CD8-positive, alpha-beta memory T cell (primary cell): ENCODE measurements at regions not wholly inside any gene's neighbourhood (a gene's known extent, or its start where the extent isn't known, plus 50 kb on each side); places are given as distances from the start of the nearest gene placed in this dataset.

ENCODE experiments used
- CTCF ChIA-PET: fragments of 350-600 bp; sonication (Branson Sonifier 250); formaldehyde crosslinking; loops from one replicate; lab custom pipeline; 2021; ENCODE audit warnings: antibody characterized with exemption; lab: Charles Lee
- POLR2A ChIA-PET: fragments of 350-600 bp; sonication (Branson Sonifier 250); formaldehyde crosslinking; loops from one replicate; lab custom pipeline; 2021; ENCODE audit warnings: antibody characterized with exemption; lab: Charles Lee
- DNase-seq, 5 donors: peaks; one replicate each; pipeline versions ENCODE4 v3.0.0 to v3.0.0-alpha.2; 2020 to 2022; ENCODE audit warnings: mixed read lengths in 1 of 5
- H3K27ac ChIP-seq: one replicate; pipeline ENCODE4 v1.7.0; 2013; ENCODE audit warnings: low read depth, mild to moderate bottlenecking, low read length, moderate library complexity
- H3K27me3 ChIP-seq: 2 replicates; pipeline ENCODE4 v1.7.0; 2013; ENCODE audit warnings: low read length, mild to moderate bottlenecking; ENCODE audit not compliant: insufficient read depth, poor library complexity, severe bottlenecking
- H3K36me3 ChIP-seq: 2 replicates; pipeline ENCODE4 v1.7.0; 2013; ENCODE audit warnings: mild to moderate bottlenecking, low read length, moderate library complexity; ENCODE audit not compliant: insufficient read depth
- H3K4me1 ChIP-seq: 2 replicates; pipeline ENCODE4 v1.7.0; 2013; ENCODE audit warnings: mild to moderate bottlenecking, low read length, moderate library complexity; ENCODE audit not compliant: insufficient read depth
- H3K4me3 ChIP-seq: 2 replicates; pipeline ENCODE4 v1.7.0; 2013; ENCODE audit warnings: mild to moderate bottlenecking, low read length
- H3K9me3 ChIP-seq: 2 replicates; pipeline ENCODE4 v1.7.0; 2013; ENCODE audit warnings: mild to moderate bottlenecking, low read length
- H3K27ac Mint-ChIP-seq, 8 donors: one replicate each; pipeline ENCODE4 v1.8.0; 2020 to 2021; ENCODE audit warnings: mixed read lengths in 8 of 8, mild to moderate bottlenecking in 6 of 8, inconsistent platforms in 3 of 8, moderate library complexity in 3 of 8
- H3K27me3 Mint-ChIP-seq, 2 donors: one replicate each; pipeline ENCODE4 v1.8.0; 2020 to 2021; ENCODE audit warnings: mixed read lengths in 2 of 2, mild to moderate bottlenecking in 1 of 2, moderate library complexity in 1 of 2
- H3K36me3 Mint-ChIP-seq, 3 donors: one replicate each; pipeline ENCODE4 v1.8.0; 2020 to 2021; ENCODE audit warnings: mixed read lengths in 3 of 3, inconsistent platforms in 1 of 3, mild to moderate bottlenecking in 1 of 3
- H3K4me1 Mint-ChIP-seq, 3 donors: one replicate each; pipeline ENCODE4 v1.8.0; 2020 to 2021; ENCODE audit warnings: mixed read lengths in 3 of 3, inconsistent platforms in 1 of 3, mild to moderate bottlenecking in 1 of 3
- H3K4me3 Mint-ChIP-seq, 7 donors: one replicate each; pipeline ENCODE4 v1.8.0; 2020 to 2021; ENCODE audit warnings: mixed read lengths in 7 of 7, mild to moderate bottlenecking in 6 of 7, moderate library complexity in 4 of 7, inconsistent platforms in 2 of 7
- H3K9me3 Mint-ChIP-seq, 5 donors: one replicate each; pipeline ENCODE4 v1.8.0; 2020 to 2022; ENCODE audit warnings: mixed read lengths in 5 of 5, mild to moderate bottlenecking in 3 of 5, moderate library complexity in 2 of 5, inconsistent platforms in 1 of 5

DNA sequence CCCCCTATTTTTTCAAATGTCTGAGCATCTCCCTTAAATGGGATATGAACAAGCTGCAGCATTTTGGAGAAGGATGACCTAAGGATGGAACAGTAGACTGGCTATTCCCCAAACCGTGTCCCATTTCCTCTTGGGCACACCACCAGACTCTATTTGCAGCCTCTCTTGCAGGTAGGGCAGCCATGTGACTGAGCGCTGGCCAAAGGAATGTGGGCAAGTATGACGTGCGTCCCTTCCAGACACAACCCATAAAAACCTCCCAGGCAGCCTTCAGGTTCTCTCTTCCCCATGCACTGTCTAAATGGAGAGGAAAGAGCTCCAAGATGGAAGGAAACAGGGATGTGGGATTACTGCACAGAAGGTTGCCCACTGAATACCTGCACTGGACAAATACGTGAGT, 149.7 kb downstream of the CCT6B start:
- Mint-ChIP-seq H3K4me3 (no peak overlapping the region), H3K9me3 (no peaks in the 10 kb centered on the region), H3K27ac (no peak overlapping the region), H3K27me3 (peaks cover 10 to 25% of the 10 kb centered on the region in 2 donors), H3K4me1 (no peaks in the 10 kb centered on the region), H3K36me3 (no peaks in the 10 kb centered on the region)
- Histone ChIP-seq H3K27ac (no peak overlapping the region), H3K4me1 (no peaks in the 10 kb centered on the region), H3K27me3 (no peaks in the 10 kb centered on the region), H3K4me3 (no peak overlapping the region), H3K36me3 (no peaks in the 10 kb centered on the region), H3K9me3 (no peaks in the 10 kb centered on the region)
- POLR2A ChIA-PET, result no interaction called here
- DNase-seq, result no peak
- CTCF ChIA-PET, result no interaction called here

DNA sequence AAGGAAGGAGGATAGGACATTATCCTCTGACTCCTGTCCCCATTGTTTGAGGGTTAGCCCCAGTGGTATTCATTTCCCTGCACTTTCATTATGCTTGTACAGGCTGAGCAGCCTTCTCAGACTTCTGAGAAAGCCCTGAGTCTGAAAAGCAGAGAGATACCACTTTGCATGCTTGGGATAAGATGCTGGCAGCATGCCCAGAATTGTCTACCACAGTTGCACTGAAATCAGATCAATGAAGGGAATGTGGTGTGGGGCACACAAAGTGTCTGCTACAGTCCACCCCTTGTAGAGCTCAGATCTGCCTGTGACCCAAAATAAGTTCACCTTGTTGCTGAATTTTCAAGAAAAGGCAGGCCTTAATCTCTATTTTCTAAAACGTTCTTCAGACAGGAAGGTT, 160.6 kb downstream of the CCT6B start:
- DNase-seq, result no peak
- POLR2A ChIA-PET, result no interaction called here
- CTCF ChIA-PET, result no interaction called here
- Mint-ChIP-seq H3K36me3 (no peaks in the 10 kb centered on the region), H3K27me3 (peaks cover 0 to 44% of the 10 kb centered on the region in 2 donors), H3K27ac (no peak overlapping the region), H3K4me1 (no peaks in the 10 kb centered on the region), H3K9me3 (peaks cover 0 to 3% (median 2%) of the 10 kb centered on the region in 5 donors), H3K4me3 (no peak overlapping the region)
- Histone ChIP-seq H3K36me3 (no peaks in the 10 kb centered on the region), H3K27me3 (no peaks in the 10 kb centered on the region), H3K27ac (no peak overlapping the region), H3K9me3 (no peaks in the 10 kb centered on the region), H3K4me1 (no peaks in the 10 kb centered on the region), H3K4me3 (no peak overlapping the region)

DNA sequence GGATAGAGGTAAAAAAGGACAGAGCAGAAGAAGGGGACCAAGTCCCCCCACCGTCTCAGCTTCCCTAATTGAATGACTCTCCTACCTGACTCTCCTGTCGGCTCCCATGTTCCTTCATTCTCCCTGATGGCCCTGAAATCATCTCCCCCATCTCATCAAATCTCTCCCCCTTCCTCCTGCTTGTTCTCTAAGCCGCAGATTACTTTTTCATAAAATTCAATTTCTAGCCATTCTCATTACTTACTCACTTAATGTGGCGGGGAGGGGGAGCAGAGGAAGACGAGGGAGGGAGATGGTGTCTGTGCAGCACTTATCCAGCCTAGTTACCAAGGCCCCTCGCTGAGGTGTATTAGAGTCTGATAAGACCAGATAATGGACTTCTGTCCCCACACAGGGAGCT, 161.5 kb downstream of the CCT6B start:
- no peak overlapping the region for H3K4me3 Mint-ChIP-seq
- CTCF ChIA-PET, result no interaction called here
- peaks cover 0 to 3% (median 2%) of the 10 kb centered on the region in 5 donors for H3K9me3 Mint-ChIP-seq
- Histone ChIP-seq H3K4me1 (no peaks in the 10 kb centered on the region), H3K9me3 (no peaks in the 10 kb centered on the region), H3K27ac (no peak overlapping the region), H3K4me3 (no peak overlapping the region), H3K27me3 (no peaks in the 10 kb centered on the region), H3K36me3 (no peaks in the 10 kb centered on the region)
- POLR2A ChIA-PET, result no interaction called here
- no peak overlapping the region for H3K27ac Mint-ChIP-seq
- H3K27me3 Mint-ChIP-seq, result peaks cover 3 to 35% of the 10 kb centered on the region in 2 donors
- no peaks in the 10 kb centered on the region for H3K4me1 Mint-ChIP-seq
- H3K36me3 Mint-ChIP-seq, result no peaks in the 10 kb centered on the region
- DNase-seq, result no peak

DNA sequence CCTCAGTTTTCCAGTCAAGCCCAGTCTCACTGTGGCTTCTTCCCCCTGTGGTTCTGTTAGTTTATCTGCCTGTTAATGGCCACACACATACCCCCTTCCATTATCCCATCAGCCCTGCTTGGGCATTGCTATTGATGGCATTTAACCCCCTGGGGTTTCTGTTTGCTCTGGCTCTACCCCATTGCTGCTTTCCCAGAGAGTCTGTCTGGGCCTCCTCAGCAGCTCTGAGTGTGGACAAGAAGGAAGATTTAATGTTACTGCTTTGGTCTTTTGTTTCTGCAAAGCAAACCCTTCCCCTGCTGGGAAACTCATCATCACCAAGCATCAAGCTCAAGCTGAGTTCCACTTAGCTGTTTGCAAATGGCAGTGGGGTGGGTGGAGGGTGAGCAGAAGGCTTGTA, 162.7 kb downstream of the CCT6B start:
- no peak overlapping the region for H3K4me3 ChIP-seq
- Mint-ChIP-seq H3K9me3 (peaks cover 0 to 3% (median 2%) of the 10 kb centered on the region in 5 donors), H3K36me3 (no peaks in the 10 kb centered on the region), H3K27me3 (peaks cover 3 to 38% of the 10 kb centered on the region in 2 donors), H3K27ac (no peak overlapping the region), H3K4me1 (no peaks in the 10 kb centered on the region), H3K4me3 (no peak overlapping the region)
- H3K36me3 ChIP-seq, result no peaks in the 10 kb centered on the region
- H3K9me3 ChIP-seq, result no peaks in the 10 kb centered on the region
- H3K27ac ChIP-seq, result no peak overlapping the region
- ChIA-PET CTCF (no interaction called here), POLR2A (no interaction called here)
- no peaks in the 10 kb centered on the region for H3K27me3 ChIP-seq
- DNase-seq, result no peak
- no peaks in the 10 kb centered on the region for H3K4me1 ChIP-seq

DNA sequence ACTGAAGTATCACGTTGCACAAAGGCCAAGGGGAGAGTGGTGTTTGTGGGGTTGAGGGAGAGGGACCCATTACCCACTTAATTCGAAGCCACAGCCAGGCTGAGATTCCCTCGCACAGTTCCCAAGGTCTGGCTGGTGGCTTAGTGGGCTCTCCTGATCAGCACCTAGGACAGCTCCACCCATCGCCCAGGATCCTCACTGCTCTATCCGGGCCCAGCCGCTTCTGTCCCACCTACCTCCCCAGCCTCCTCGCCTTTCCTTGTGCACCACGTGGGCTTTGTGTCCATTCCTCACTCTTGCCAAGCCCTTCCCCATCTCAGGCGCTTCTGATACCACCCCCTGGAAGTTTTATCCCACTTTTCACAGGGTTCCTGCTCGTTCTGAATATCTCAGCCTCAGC, 163.5 kb downstream of the CCT6B start:
- H3K4me1 ChIP-seq, result no peaks in the 10 kb centered on the region
- H3K9me3 ChIP-seq, result no peaks in the 10 kb centered on the region
- Mint-ChIP-seq H3K4me3 (no peak overlapping the region), H3K36me3 (no peaks in the 10 kb centered on the region), H3K9me3 (peaks cover 0 to 3% (median 2%) of the 10 kb centered on the region in 5 donors), H3K4me1 (no peaks in the 10 kb centered on the region), H3K27me3 (peaks cover 5 to 36% of the 10 kb centered on the region in 2 donors), H3K27ac (no peak overlapping the region)
- CTCF ChIA-PET, result no interaction called here
- POLR2A ChIA-PET, result no interaction called here
- no peak overlapping the region for H3K27ac ChIP-seq
- H3K36me3 ChIP-seq, result no peaks in the 10 kb centered on the region
- no peak for DNase-seq
- no peak overlapping the region for H3K4me3 ChIP-seq
- H3K27me3 ChIP-seq, result no peaks in the 10 kb centered on the region

DNA sequence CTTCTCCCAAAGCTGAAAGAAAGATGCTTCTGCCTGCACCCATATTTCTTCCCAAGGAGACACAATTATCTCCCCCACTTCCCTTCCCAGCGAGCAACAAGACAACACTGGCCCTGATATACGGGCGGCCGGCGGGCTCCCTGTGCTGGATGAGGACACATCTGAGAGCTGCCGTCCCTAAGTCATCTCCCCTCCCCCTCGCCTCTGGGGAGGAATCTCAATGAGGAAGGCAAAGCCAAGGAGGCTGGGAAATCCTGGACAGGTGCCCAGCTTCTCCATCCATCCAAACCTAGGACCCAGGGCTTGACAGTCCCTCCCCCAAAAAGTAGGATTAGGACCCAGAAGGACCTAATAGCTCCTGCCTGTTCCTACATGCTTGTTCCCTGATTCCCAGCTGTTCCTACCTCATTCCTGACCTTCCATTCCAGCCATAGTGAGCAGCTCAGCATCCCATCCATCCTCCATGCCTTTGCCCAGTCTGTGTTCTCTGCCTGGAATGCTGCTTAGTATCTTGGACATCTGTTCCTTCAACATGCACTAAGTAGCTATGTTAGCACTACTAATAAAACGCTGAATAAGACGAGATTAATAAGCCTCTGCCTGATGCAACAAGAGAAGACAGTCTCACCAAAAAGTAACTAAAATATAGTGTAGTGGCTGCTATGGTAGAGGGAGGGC, 167.9 kb downstream of the CCT6B start:
- H3K9me3 ChIP-seq, result no peaks in the 10 kb centered on the region
- Mint-ChIP-seq H3K9me3 (peaks cover 0 to 2% (median 0%) of the 10 kb centered on the region in 5 donors), H3K36me3 (no peaks in the 10 kb centered on the region), H3K4me3 (no peak overlapping the region), H3K27me3 (peaks cover 9 to 25% of the 10 kb centered on the region in 2 donors), H3K27ac (no peak overlapping the region), H3K4me1 (no peaks in the 10 kb centered on the region)
- no peaks in the 10 kb centered on the region for H3K27me3 ChIP-seq
- DNase-seq, result no peak
- H3K4me1 ChIP-seq, result no peaks in the 10 kb centered on the region
- ChIA-PET POLR2A (no interaction called here), CTCF (no interaction called here)
- H3K4me3 ChIP-seq, result no peak overlapping the region
- H3K36me3 ChIP-seq, result no peaks in the 10 kb centered on the region
- H3K27ac ChIP-seq, result no peak overlapping the region

DNA sequence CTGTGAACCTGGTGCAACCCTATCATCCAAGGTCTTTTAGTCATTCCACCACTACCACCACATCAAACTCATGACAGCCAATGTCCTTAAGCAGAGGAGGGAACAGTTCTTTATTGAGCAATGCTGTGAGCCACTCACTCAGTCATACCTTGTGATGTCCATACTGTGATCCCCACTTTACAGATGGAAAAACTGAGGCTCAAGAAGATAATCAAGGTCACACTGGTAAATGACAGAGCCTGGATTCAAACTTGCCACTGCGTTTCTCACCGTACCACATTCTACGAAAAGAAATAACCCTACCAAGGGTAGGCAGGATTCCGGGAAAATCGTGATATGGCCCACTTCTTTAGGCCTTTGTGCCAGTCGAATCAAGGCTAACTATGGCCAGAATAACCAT, 172.6 kb downstream of the CCT6B start:
- H3K27ac ChIP-seq, result no peak overlapping the region
- no peaks in the 10 kb centered on the region for H3K27me3 ChIP-seq
- H3K27me3 Mint-ChIP-seq, result peaks cover 9 to 17% of the 10 kb centered on the region in 2 donors
- no peaks in the 10 kb centered on the region for H3K4me1 ChIP-seq
- no peaks in the 10 kb centered on the region for H3K4me1 Mint-ChIP-seq
- no peak overlapping the region for H3K4me3 ChIP-seq
- ChIA-PET POLR2A (no interaction called here), CTCF (no interaction called here)
- H3K36me3 Mint-ChIP-seq, result no peaks in the 10 kb centered on the region
- H3K36me3 ChIP-seq, result no peaks in the 10 kb centered on the region
- no peak overlapping the region for H3K4me3 Mint-ChIP-seq
- DNase-seq, result no peak
- H3K9me3 ChIP-seq, result no peaks in the 10 kb centered on the region
- H3K27ac Mint-ChIP-seq, result no peak overlapping the region
- peaks cover 0 to 2% (median 0%) of the 10 kb centered on the region in 5 donors for H3K9me3 Mint-ChIP-seq

DNA sequence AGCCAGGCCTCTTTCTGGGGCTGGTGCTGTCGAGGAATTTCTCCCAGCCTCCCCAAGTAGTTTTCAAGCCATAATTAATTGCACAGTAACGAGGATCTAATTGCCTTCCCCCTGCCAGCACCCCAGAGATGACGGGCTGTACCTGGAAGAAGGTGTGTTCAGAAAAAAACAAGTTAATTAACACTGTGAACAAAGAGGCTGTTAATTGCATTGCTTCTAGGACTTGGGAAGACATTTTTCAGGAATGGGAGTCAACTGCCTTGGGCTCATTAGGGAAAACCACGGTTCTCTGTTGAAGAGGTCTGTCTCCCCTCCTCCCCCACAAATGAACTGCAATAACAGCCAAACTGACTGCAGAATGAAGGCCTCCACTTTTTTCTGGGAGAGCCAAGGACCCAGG, 176.7 kb downstream of the CCT6B start:
- Histone ChIP-seq H3K27ac (no peak overlapping the region), H3K4me1 (no peaks in the 10 kb centered on the region), H3K27me3 (no peaks in the 10 kb centered on the region), H3K9me3 (no peaks in the 10 kb centered on the region), H3K4me3 (no peak overlapping the region), H3K36me3 (no peaks in the 10 kb centered on the region)
- H3K4me3 Mint-ChIP-seq, result no peak overlapping the region
- POLR2A ChIA-PET, result no interaction called here
- H3K27me3 Mint-ChIP-seq, result peaks cover 4 to 15% of the 10 kb centered on the region in 2 donors
- DNase-seq, result no peak
- H3K36me3 Mint-ChIP-seq, result no peaks in the 10 kb centered on the region
- H3K27ac Mint-ChIP-seq, result no peak overlapping the region
- H3K4me1 Mint-ChIP-seq, result no peaks in the 10 kb centered on the region
- CTCF ChIA-PET, result no interaction called here
- H3K9me3 Mint-ChIP-seq, result peaks cover 0 to 3% (median 0%) of the 10 kb centered on the region in 5 donors
